ENCODE measurements at regions not wholly inside any gene's neighbourhood (a gene's known extent, or its start where the extent isn't known, plus 50 kb on each side); places are given as distances from the start of the nearest gene placed in this dataset.
"Not testable (repeated sequence)": the region's sequence is repeated elsewhere in the genome, so short reads cannot be mapped to it uniquely, and the experiment has no call there.

DNA sequence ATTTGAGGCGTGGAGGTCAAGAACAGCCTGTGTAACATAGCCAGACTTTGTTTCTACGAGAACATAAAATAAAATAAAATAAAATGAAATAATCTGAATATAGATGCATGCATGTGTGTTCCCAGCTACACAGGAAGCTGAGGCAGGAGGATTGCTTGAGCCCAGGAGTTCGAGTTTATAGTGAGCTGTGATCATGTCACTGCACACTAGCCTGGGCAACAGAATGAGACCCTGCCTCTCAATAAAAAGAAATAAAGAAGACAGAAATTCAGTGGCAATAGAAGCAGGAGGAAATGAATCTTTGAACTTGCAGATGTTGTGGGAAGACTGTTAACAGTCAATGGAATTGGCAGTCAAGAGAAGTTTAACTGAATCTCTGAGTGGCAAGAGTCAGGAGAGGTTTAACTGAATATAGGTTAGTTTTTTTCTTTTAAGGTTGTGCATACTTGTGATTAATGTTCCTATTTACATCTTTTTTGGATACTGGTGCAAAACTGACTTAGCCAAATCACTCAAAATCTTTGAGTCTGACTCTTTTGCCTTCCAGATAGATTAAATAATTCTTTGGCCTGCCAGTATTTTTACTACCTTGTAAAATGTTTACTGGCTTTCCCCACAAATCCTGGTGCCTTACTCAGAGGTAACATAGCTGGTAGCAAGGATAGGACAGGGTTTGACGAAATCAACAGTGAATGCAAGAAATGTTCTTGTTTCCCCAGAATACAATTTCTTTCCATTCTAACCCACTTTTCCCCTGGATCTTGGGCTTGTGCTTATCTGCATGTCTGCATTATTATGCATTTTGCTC lies 361.4 kb downstream of the PDCD6IP start:
- no peaks in the 10 kb centered on the region for H3K79me2 ChIP-seq (replicated peaks; ENCODE audit: insufficient read depth, low read length)
- H3K27me3 ChIP-seq (ENCODE audit: insufficient read depth, low read depth, low read length) = no peaks in the 10 kb centered on the region
- H3F3A ChIP-seq (ENCODE audit: insufficient read depth, low read length, poor library complexity, severe bottlenecking) = no peaks in the 10 kb centered on the region
- no peaks in the 10 kb centered on the region for H3K36me3 ChIP-seq (ENCODE audit: insufficient read depth, low read length)
- no peak overlapping the region for H3K4me2 ChIP-seq (ENCODE audit: low read length)
- no peaks in the 10 kb centered on the region for H3K9me3 ChIP-seq (ENCODE audit: low read length)
- no peaks in the 10 kb centered on the region for H3K9me2 ChIP-seq (ENCODE audit: insufficient read depth, low read length)
- H2AFZ ChIP-seq (ENCODE audit: low read depth, low read length) = no peak overlapping the region
- H3K4me3 ChIP-seq (ENCODE audit: low read length) = no peak overlapping the region
- H3K9ac ChIP-seq (ENCODE audit: low read length) = no peak overlapping the region
- TF ChIP-seq RAD21 (conservative IDR thresholded peaks at IDR 0.05) (no peak), POLR2AphosphoS5 (IDR thresholded peaks at IDR 0.05) (no peak), EP300 (conservative IDR thresholded peaks at IDR 0.05; ENCODE audit: poor library complexity, severe bottlenecking) (no peak)
- TF ChIP-seq, protein P1, sequence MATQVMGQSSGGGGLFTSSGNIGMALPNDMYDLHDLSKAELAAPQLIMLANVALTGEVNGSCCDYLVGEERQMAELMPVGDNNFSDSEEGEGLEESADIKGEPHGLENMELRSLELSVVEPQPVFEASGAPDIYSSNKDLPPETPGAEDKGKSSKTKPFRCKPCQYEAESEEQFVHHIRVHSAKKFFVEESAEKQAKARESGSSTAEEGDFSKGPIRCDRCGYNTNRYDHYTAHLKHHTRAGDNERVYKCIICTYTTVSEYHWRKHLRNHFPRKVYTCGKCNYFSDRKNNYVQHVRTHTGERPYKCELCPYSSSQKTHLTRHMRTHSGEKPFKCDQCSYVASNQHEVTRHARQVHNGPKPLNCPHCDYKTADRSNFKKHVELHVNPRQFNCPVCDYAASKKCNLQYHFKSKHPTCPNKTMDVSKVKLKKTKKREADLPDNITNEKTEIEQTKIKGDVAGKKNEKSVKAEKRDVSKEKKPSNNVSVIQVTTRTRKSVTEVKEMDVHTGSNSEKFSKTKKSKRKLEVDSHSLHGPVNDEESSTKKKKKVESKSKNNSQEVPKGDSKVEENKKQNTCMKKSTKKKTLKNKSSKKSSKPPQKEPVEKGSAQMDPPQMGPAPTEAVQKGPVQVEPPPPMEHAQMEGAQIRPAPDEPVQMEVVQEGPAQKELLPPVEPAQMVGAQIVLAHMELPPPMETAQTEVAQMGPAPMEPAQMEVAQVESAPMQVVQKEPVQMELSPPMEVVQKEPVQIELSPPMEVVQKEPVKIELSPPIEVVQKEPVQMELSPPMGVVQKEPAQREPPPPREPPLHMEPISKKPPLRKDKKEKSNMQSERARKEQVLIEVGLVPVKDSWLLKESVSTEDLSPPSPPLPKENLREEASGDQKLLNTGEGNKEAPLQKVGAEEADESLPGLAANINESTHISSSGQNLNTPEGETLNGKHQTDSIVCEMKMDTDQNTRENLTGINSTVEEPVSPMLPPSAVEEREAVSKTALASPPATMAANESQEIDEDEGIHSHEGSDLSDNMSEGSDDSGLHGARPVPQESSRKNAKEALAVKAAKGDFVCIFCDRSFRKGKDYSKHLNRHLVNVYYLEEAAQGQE (IDR thresholded peaks at IDR 0.05; ENCODE audit: borderline replicate concordance) = no peak
- H3K27ac ChIP-seq (ENCODE audit: low read length) = no peak overlapping the region
- no peaks in the 10 kb centered on the region for H4K20me1 ChIP-seq (ENCODE audit: insufficient read depth)

GRCh38 chr3:34169636-34170035 lies 371.2 kb downstream of the PDCD6IP start:
- H3K27me3 ChIP-seq (ENCODE audit: insufficient read depth, low read depth, low read length); H4K20me1 ChIP-seq (ENCODE audit: insufficient read depth); H3K9me2 ChIP-seq (ENCODE audit: insufficient read depth, low read length); H3K4me3 ChIP-seq (ENCODE audit: low read length); H3K79me2 ChIP-seq (replicated peaks; ENCODE audit: insufficient read depth, low read length); H3K27ac ChIP-seq (ENCODE audit: low read length); H3K9ac ChIP-seq (ENCODE audit: low read length); H3F3A ChIP-seq (ENCODE audit: insufficient read depth, low read length, poor library complexity, severe bottlenecking); H3K4me2 ChIP-seq (ENCODE audit: low read length); H3K9me3 ChIP-seq (ENCODE audit: low read length); H2AFZ ChIP-seq (ENCODE audit: low read depth, low read length); H3K36me3 ChIP-seq (ENCODE audit: insufficient read depth, low read length): not testable (repeated sequence)

- Histone ChIP-seq H3K27ac (ENCODE audit: low read length) (no peak overlapping the region), H3K9me2 (ENCODE audit: insufficient read depth, low read length) (no peaks in the 10 kb centered on the region), H3K79me2 (replicated peaks; ENCODE audit: insufficient read depth, low read length) (no peaks in the 10 kb centered on the region), H2AFZ (ENCODE audit: low read depth, low read length) (no peak overlapping the region), H3K4me3 (ENCODE audit: low read length) (no peak overlapping the region), H3F3A (ENCODE audit: insufficient read depth, low read length, poor library complexity, severe bottlenecking) (no peaks in the 10 kb centered on the region), H4K20me1 (ENCODE audit: insufficient read depth) (no peaks in the 10 kb centered on the region), H3K27me3 (ENCODE audit: insufficient read depth, low read depth, low read length) (no peaks in the 10 kb centered on the region), H3K4me2 (ENCODE audit: low read length) (no peak overlapping the region), H3K9me3 (ENCODE audit: low read length) (no peaks in the 10 kb centered on the region), H3K36me3 (ENCODE audit: insufficient read depth, low read length) (no peaks in the 10 kb centered on the region), H3K9ac (ENCODE audit: low read length) (no peak overlapping the region)
- no peak for TF ChIP-seq SMC3 (conservative IDR thresholded peaks at IDR 0.05; ENCODE audit: poor library complexity)
- TF ChIP-seq MXI1 (conservative IDR thresholded peaks at IDR 0.05; ENCODE audit: poor library complexity, severe bottlenecking) = no peak
- no peak for TF ChIP-seq POLR2AphosphoS5 (IDR thresholded peaks at IDR 0.05)
- TF ChIP-seq EP300 (conservative IDR thresholded peaks at IDR 0.05; ENCODE audit: poor library complexity, severe bottlenecking) = no peak
- no peak for TF ChIP-seq RAD21 (conservative IDR thresholded peaks at IDR 0.05)
- no peak for TF ChIP-seq CTCF (IDR thresholded peaks at IDR 0.05; ENCODE audit: poor library complexity, severe bottlenecking)
- no peak for TF ChIP-seq EZH2 (IDR thresholded peaks at IDR 0.05; ENCODE audit: borderline replicate concordance, insufficient read depth, low read length, poor library complexity, severe bottlenecking)
- TF ChIP-seq, protein P1 (IDR thresholded peaks at IDR 0.05; ENCODE audit: borderline replicate concordance) = no peak
- TF ChIP-seq TAF1 (IDR thresholded peaks at IDR 0.05; ENCODE audit: low read depth) = no peak
Measured at GRCh38 chr3:34174740-34175139, 376.3 kb downstream of the PDCD6IP start.

Data from neural cell (in vitro differentiated cells).